K562 (cell line): ENCODE measurements at regions not wholly inside any gene's neighbourhood (a gene's known extent, or its start where the extent isn't known, plus 50 kb on each side); places are given as distances from the start of the nearest gene placed in this dataset.

Experiments used
- ATAC-seq: fragments of 200-7000 bp; cut with Tn5 transposase; 3 replicates; pipeline ENCODE4 v1.9.1; 2020; ENCODE audit warnings: moderate library complexity
- BruUV-seq: library from RNA; stranded (reverse); fragments of 400-500 nt; replicated peaks from 2 replicates; lab custom pipeline; 2021; lab: Mats Ljungman, UMichigan
- CTCF ChIA-PET: fragments of 300-600 bp; formaldehyde crosslinking; extraction: SDS; loops from one replicate; lab custom pipeline; 2021; ENCODE audit warnings: low intra/inter-chr PET ratio; lab: Yijun Ruan, JAX
- POLR2A ChIA-PET: fragments of 300-600, 350-650 bp; sonication (Branson Sonifier 250); formaldehyde crosslinking; extraction: SDS; loops from one replicate; lab custom pipeline; 2021; ENCODE audit warnings: antibody characterized with exemption, inconsistent platforms; lab: Yijun Ruan, JAX
- DNase-seq, 4 experiments: peaks; one replicate each; pipeline versions ENCODE4 v3.0.0 to v3.0.0-alpha.2; 2011 to 2018; ENCODE audit warnings: low spot score in 3 of 4, mixed read lengths in 3 of 4; ENCODE audit errors: extremely low read depth in 1 of 4
- FAIRE-seq: peaks from 2 replicates; lab custom pipeline; 2011; peaks lifted over from hg19 to GRCh38; lab: Jason Lieb, UNC
- H2AFZ ChIP-seq: 2 replicates; pipeline ENCODE4 v1.6.0; 2011; ENCODE audit warnings: low read depth, low read length, control low read depth, inconsistent platforms
- H3K27ac ChIP-seq: fragments of 200-600 bp; 3 replicates; pipeline ENCODE4 v1.8.0; 2011; ENCODE audit warnings: low read depth, mild to moderate bottlenecking, control low read depth, inconsistent platforms, low read length, moderate library complexity, mixed read lengths; ENCODE audit errors: extremely low read depth
- H3K27me3 ChIP-seq, 2 experiments: fragments of 300-600 bp in 1 of 2; 2 replicates in 1 of 2; 3 replicates in 1 of 2; pipeline versions ENCODE4 v1.6.0 to v1.8.0; 2011; ENCODE audit warnings: inconsistent platforms in 2 of 2, low read length in 2 of 2, mild to moderate bottlenecking in 1 of 2, mixed read lengths in 1 of 2, moderate library complexity in 1 of 2; ENCODE audit not compliant: control insufficient read depth in 2 of 2, insufficient read depth in 2 of 2
- H3K36me3 ChIP-seq: fragments of 300-600 bp; 3 replicates; pipeline ENCODE4 v1.8.0; 2011; ENCODE audit warnings: mild to moderate bottlenecking, low read length, inconsistent platforms; ENCODE audit not compliant: control insufficient read depth, insufficient read depth
- H3K4me1 ChIP-seq, 2 experiments: fragments of 200-600 bp in 1 of 2; replicated peaks in 1 of 2; 2 replicates in 1 of 2; 3 replicates in 1 of 2; pipeline versions ENCODE4 v1.5.1 to v1.8.0; 2011; ENCODE audit warnings: inconsistent platforms in 2 of 2, low read length in 2 of 2, mild to moderate bottlenecking in 1 of 2, mixed read lengths in 1 of 2, moderate library complexity in 1 of 2; ENCODE audit not compliant: control insufficient read depth in 2 of 2, insufficient read depth in 2 of 2
- H3K4me2 ChIP-seq: 2 replicates; pipeline ENCODE4 v1.6.1; 2011; ENCODE audit warnings: low read length, control low read depth, inconsistent platforms, mixed read lengths; ENCODE audit not compliant: insufficient read depth
- H3K4me3 ChIP-seq: fragments of 200-600 bp; sonication (generic), shearing (Covaris generic); 2 replicates; pipeline ENCODE4 v1.5.1; 2016; ENCODE audit warnings: control low read depth, inconsistent platforms
- H3K79me2 ChIP-seq: fragments of 200-600 bp; 3 replicates; pipeline ENCODE4 v1.8.0; 2011; ENCODE audit warnings: low read length, inconsistent platforms; ENCODE audit not compliant: control insufficient read depth, insufficient read depth
- H3K9ac ChIP-seq, 2 experiments: 2 replicates each; pipeline versions ENCODE4 v1.6.0 to v1.6.1; 2011; ENCODE audit warnings: low read depth in 2 of 2, low read length in 2 of 2, control low read depth in 1 of 2, inconsistent platforms in 1 of 2, mild to moderate bottlenecking in 1 of 2, mixed read lengths in 1 of 2; ENCODE audit not compliant: insufficient read depth in 1 of 2
- H3K9me1 ChIP-seq: one replicate; pipeline ENCODE4 v1.6.0; 2011; ENCODE audit warnings: inconsistent platforms, mild to moderate bottlenecking, low read length, moderate library complexity; ENCODE audit not compliant: control insufficient read depth, insufficient read depth
- H3K9me3 ChIP-seq: replicated peaks from 2 replicates; pipeline ENCODE4 v1.5.1; 2011; ENCODE audit warnings: low read depth, low read length, inconsistent platforms; ENCODE audit not compliant: control insufficient read depth, insufficient read depth
- H4K20me1 ChIP-seq: replicated peaks from 2 replicates; pipeline ENCODE4 v1.6.1; 2011; ENCODE audit warnings: low read length, inconsistent platforms, mixed read lengths; ENCODE audit not compliant: control insufficient read depth, insufficient read depth
- BHLHE40 ChIP-seq: IDR thresholded peaks from 2 replicates; pipeline ENCODE4 v1.6.1; 2011; ENCODE audit warnings: low read length, improper control_type of control experiment
- CBFA2T3 ChIP-seq: fragments of 450-650 bp; IDR thresholded peaks from 2 replicates; pipeline ENCODE4 v1.6.1; 2017
- GTF3C2 ChIP-seq: IDR thresholded peaks from 3 replicates; pipeline ENCODE4 v1.6.1; 2011; ENCODE audit warnings: borderline replicate concordance, mild to moderate bottlenecking, moderate library complexity; ENCODE audit not compliant: insufficient read length; ENCODE audit errors: extremely low read depth
- KLF16 ChIP-seq: IDR thresholded peaks from 2 replicates; pipeline ENCODE4 v1.6.1; 2016; ENCODE audit warnings: antibody characterized with exemption
- PTTG1 ChIP-seq: fragments of 450-650 bp; IDR thresholded peaks from 2 replicates; pipeline ENCODE4 v1.6.1; 2016; ENCODE audit warnings: low read depth, mild to moderate bottlenecking, missing genetic modification characterization, missing compliant biosample characterization
- RHOXF2B ChIP-seq: fragments of 250-450 bp; sonication (Bioruptor Pico); conservative IDR thresholded peaks from 2 replicates; pipeline ENCODE4 v1.5.1; 2021
- SMARCA4 ChIP-seq: fragments of 450-650 bp; IDR thresholded peaks from 2 replicates; pipeline ENCODE4 v1.6.1; 2016
- SMARCA5 ChIP-seq: fragments of 450-650 bp; IDR thresholded peaks from 2 replicates; pipeline ENCODE4 v1.6.1; 2016
- TFAP4 ChIP-seq: sonication (generic); formaldehyde crosslinking; IDR thresholded peaks from 2 replicates; pipeline ENCODE4 v1.8.0; 2022; ENCODE audit warnings: missing genetic modification reagents, mild to moderate bottlenecking, moderate library complexity, borderline replicate concordance
- THRB ChIP-seq: fragments of 450-650 bp; formaldehyde crosslinking; conservative IDR thresholded peaks from 2 replicates; pipeline ENCODE4 v1.4.0; 2022; ENCODE audit warnings: mild to moderate bottlenecking, missing genetic modification characterization
- ZKSCAN3 ChIP-seq: fragments of 250-450 bp; sonication (Bioruptor Pico); IDR thresholded peaks from 2 replicates; pipeline ENCODE4 v1.4.0; 2020
- ZNF12 ChIP-seq: sonication (generic); formaldehyde crosslinking; IDR thresholded peaks from 2 replicates; pipeline ENCODE4 v1.4.0; 2020; ENCODE audit warnings: mild to moderate bottlenecking, missing genetic modification reagents
- ZNF778 ChIP-seq: fragments of 450-650 bp; formaldehyde crosslinking; IDR thresholded peaks from 2 replicates; pipeline ENCODE4 v1.4.0; 2020; ENCODE audit warnings: mild to moderate bottlenecking, moderate library complexity
- WGBS: fragments of 100-300 bp; shearing (Covaris generic); methylation state at CpG from one replicate; pipeline ENCODE4 v1.1.6; 2016; ENCODE audit warnings: low coverage, mixed read lengths; ENCODE audit not compliant: insufficient coverage; ENCODE audit errors: missing lambda C conversion rate; 5-methylcytosine and 5-hydroxymethylcytosine counted together
- in situ Hi-C: fragments of 300-500 bp; cut with MboI; formaldehyde crosslinking; loops from 4 replicates; pipeline ENCODE4 v1.15.0; 2018; ENCODE audit warnings: inconsistent platforms, mixed read lengths
- intact Hi-C: fragments of 100-400 bp; cut with micrococcal nuclease; formaldehyde crosslinking; loops from 2 replicates; pipeline ENCODE4 v1.14.2; 2022

GRCh38 chr14:82091097-82091496 lies 557.4 kb upstream of the SEL1L start:
- FAIRE-seq (no peak), ATAC-seq (no peak), DNase-seq (no peak)
- H3K9me1 ChIP-seq, result no peaks in the 10 kb centered on the region
- intact Hi-C loops (no loop called here), in situ Hi-C loops (no loop called here)
- no peak overlapping the region for H2AFZ ChIP-seq
- no peak overlapping the region for H3K4me2 ChIP-seq
- H3K36me3 ChIP-seq, result no peaks in the 10 kb centered on the region
- TF ChIP-seq PTTG1 (tag), result no peak
- TF ChIP-seq SMARCA5, result no peak
- TF ChIP-seq CBFA2T3, result no peak
- TF ChIP-seq TFAP4 (CRISPR knock-in tag), result no peak
- no peak for TF ChIP-seq SMARCA4
- TF ChIP-seq RHOXF2B (CRISPR knock-in tag), result no peak
- no peak overlapping the region for H3K9ac ChIP-seq
- H3K79me2 ChIP-seq, result no peaks in the 10 kb centered on the region
- no peaks in the 10 kb centered on the region for H4K20me1 ChIP-seq
- no peak overlapping the region for H3K4me3 ChIP-seq
- no TSS peak for BruUV-seq
- no peaks in the 10 kb centered on the region for H3K27me3 ChIP-seq
- ChIA-PET POLR2A (no interaction called here), CTCF (no interaction called here)
- WGBS, result 0% methylated on average over 2 of the region's 2 CpGs
- no peak overlapping the region for H3K27ac ChIP-seq
- no peaks in the 10 kb centered on the region for H3K9me3 ChIP-seq
- no peaks in the 10 kb centered on the region for H3K4me1 ChIP-seq

- BruUV-seq, result no TSS peak
- Histone ChIP-seq H2AFZ (no peak overlapping the region), H3K4me2 (no peak overlapping the region), H3K27me3 (no peaks in the 10 kb centered on the region), H3K9ac (no peak overlapping the region)
- no peak for ATAC-seq
- 0% methylated on average over 5 of the region's 5 CpGs for WGBS
- TF ChIP-seq ZNF12, result no peak
- TF ChIP-seq BHLHE40, result no peak
- TF ChIP-seq ZKSCAN3 (CRISPR knock-in tag), result no peak
- no peak for TF ChIP-seq ZNF778 (CRISPR knock-in tag)
- no peak for TF ChIP-seq GTF3C2
- no peak for TF ChIP-seq KLF16
- no peak for TF ChIP-seq THRB
- TF ChIP-seq, all 486 proteins: peak for 0
- no peaks in the 10 kb centered on the region for H3K4me1 ChIP-seq
- no peaks in the 10 kb centered on the region for H4K20me1 ChIP-seq
- ChIA-PET POLR2A (no interaction called here), CTCF (no interaction called here)
- H3K79me2 ChIP-seq, result no peaks in the 10 kb centered on the region
- no peaks in the 10 kb centered on the region for H3K9me1 ChIP-seq
- no peaks in the 10 kb centered on the region for H3K36me3 ChIP-seq
- in situ Hi-C loops, result no loop called here
- H3K4me3 ChIP-seq, result no peak overlapping the region
- no peaks in the 10 kb centered on the region for H3K9me3 ChIP-seq
- intact Hi-C loops, result no loop called here
- DNase-seq (no peak), FAIRE-seq (no peak)
- no peak overlapping the region for H3K27ac ChIP-seq
These were observed 561.2 kb upstream of the SEL1L start for GRCh38 chr14:82094829-82095345.
